ENCODE measurements at regions not wholly inside any gene's neighbourhood (a gene's known extent, or its start where the extent isn't known, plus 50 kb on each side); places are given as distances from the start of the nearest gene placed in this dataset.
A peak's percentile ranks its signal among the peaks of the same experiment; 100 is the strongest.
"Not testable (repeated sequence)": the region's sequence is repeated elsewhere in the genome, so short reads cannot be mapped to it uniquely, and the experiment has no call there.

DNA sequence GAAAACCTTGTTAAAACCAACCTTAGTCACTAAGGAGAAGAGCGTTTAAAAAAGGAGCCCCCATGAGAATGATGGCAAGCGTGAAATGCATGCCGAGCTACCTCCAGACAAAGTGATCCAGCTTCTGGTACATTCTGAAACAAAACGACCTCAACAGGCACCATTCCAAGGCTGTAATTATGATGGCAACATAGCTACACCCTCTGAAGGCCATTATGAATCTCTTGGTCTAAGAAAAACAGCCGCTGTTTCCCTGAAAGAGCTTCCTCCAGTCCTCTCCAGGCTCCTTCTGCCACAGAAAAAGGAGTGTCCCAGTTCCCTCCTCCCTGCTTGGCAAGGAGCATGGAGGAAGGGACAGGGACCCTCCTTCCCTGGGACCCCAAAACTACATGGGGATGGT, 50.0 kb upstream of the ABLIM1 start:
- no peak for DNase-seq (ENCODE audit: low read depth)
- Histone ChIP-seq H3K36me3 (ENCODE audit: control insufficient read depth, insufficient read depth, low read length, severe bottlenecking) (no peaks in the 10 kb centered on the region), H3K9me3 (ENCODE audit: control insufficient read depth, low read length) (no peaks in the 10 kb centered on the region), H3K4me3 (ENCODE audit: low read length) (no peak overlapping the region), H3K9ac (ENCODE audit: low read length) (no peak overlapping the region), H3K27me3 (replicated peaks; ENCODE audit: control insufficient read depth, insufficient read depth, low read length) (no peaks in the 10 kb centered on the region), H3K4me1 (ENCODE audit: control insufficient read depth, insufficient read depth, low read length) (peaks cover 13% of the 10 kb centered on the region)

DNA sequence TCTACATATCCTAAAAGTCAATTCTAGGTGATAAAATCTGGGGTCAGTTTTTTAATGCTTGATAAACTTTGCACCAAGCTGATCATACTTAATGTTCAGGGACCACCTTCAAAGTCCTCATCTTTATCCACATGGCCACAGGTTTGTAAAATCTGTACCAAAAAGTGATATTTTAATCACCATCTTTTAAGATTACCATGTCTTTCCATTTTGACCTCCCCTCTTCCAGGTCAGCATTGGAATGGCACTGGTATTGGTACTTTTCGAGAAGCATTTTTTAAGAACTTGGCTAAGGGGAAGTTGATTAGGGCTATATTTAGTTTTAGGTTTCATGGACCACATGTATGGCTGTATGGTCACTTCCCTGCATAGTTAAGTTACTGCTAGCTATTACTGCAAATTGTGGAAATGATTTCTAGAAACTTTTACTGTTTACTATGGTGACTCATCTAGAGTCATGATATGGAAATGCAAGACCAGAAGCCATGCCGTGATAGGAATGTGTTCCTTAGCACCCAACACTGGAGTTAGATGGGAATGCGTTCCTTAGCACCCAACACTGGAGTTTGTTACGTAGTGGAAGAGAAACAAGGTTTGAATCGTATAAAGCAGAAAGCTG, 50.8 kb upstream of the ABLIM1 start:
- H3K9me3 ChIP-seq (ENCODE audit: control insufficient read depth, low read length) = no peaks in the 10 kb centered on the region

DNA sequence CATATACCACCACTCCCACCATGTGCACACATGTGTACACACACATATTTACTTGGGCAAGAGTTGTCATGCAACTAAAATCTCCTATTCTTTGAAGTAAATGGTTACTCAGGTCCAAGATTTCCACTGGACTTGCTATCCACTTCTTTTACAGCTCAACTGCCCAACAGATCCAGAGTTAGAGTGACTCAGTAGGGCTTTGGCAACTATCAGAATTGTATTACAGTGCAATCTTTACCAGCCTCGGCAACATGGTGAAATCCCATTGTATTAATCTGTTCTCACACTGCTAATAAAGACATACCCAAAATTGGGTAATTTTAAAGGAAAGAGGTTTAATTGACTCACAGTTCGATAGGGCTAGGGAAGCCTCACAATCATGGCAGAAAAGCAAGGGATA, 51.9 kb upstream of the ABLIM1 start:
- peaks cover 30% of the 10 kb centered on the region for H3K4me1 ChIP-seq (ENCODE audit: control insufficient read depth, insufficient read depth, low read length)
- H3K27me3 ChIP-seq (replicated peaks; ENCODE audit: control insufficient read depth, insufficient read depth, low read length) = no peaks in the 10 kb centered on the region
- H3K4me3 ChIP-seq (ENCODE audit: low read length) = no peak overlapping the region
- no peaks in the 10 kb centered on the region for H3K36me3 ChIP-seq (ENCODE audit: control insufficient read depth, insufficient read depth, low read length, severe bottlenecking)
- H3K9ac ChIP-seq (ENCODE audit: low read length) = no peak overlapping the region
- DNase-seq (ENCODE audit: low read depth) = no peak
- H3K9me3 ChIP-seq (ENCODE audit: control insufficient read depth, low read length) = no peaks in the 10 kb centered on the region

More for the DNA sequence above, 50.8 kb upstream of the ABLIM1 start:
- Histone ChIP-seq H3K4me3 (ENCODE audit: low read length) (no peak overlapping the region), H3K4me1 (ENCODE audit: control insufficient read depth, insufficient read depth, low read length) (peaks cover 19% of the 10 kb centered on the region), H3K9ac (ENCODE audit: low read length) (no peak overlapping the region), H3K36me3 (ENCODE audit: control insufficient read depth, insufficient read depth, low read length, severe bottlenecking) (no peaks in the 10 kb centered on the region), H3K27me3 (replicated peaks; ENCODE audit: control insufficient read depth, insufficient read depth, low read length) (no peaks in the 10 kb centered on the region)
- DNase-seq (ENCODE audit: low read depth) = peak; percentile 71

DNA sequence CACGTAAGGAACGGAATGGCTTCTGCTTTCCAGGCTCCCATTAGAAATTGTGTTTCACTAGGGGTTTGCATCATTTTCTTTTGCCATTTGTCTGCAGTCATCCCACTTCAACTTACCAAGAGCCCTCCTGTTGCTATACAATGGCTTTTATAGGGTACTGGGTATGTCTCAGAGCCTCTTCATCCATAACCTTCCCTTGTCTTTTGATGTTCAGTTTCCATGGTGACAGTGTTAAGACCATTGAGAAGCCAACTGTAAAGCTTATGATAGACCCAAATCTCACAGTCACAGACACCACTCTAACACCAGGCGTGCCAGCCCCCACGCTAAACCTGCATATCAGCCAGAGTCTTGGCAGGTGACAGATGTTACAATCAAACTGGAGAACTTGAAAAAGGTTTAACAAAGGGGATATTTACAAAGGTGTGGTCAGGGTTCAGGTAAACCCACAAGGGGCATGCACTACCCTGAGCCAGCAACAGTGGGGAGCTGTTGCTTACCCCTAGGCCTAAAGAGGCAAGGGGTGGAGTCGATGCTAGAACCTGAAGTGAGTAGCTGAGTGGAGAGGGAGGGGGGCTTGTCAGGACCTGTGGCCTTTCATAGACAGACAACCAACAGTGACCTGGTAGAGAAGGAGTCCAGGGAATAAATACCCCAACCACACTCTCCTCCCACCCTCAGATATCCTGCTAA, 53.2 kb upstream of the ABLIM1 start:
- Histone ChIP-seq H3K4me1 (ENCODE audit: control insufficient read depth, insufficient read depth, low read length) (peaks cover 38% of the 10 kb centered on the region), H3K4me3 (ENCODE audit: low read length) (no peak overlapping the region)
- no peak for DNase-seq (ENCODE audit: low read depth)

DNA sequence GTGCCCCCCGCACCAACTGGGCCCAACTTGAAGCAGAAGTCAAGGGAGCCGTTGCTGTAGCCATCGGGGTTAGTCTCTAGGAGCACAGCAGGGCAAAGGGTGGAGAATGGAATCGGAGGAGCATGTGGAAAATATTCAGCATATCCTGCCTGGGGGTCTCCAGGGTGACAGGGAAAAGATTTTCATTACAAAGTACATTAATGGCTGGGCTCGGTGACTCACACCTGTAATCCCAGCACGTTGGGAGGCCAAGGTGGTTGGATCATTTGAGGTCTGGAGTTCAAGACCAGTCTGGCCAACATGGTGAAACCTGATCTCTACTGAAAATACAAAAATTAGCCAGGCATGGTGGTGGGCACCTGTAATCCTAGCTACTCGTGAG, 53.8 kb upstream of the ABLIM1 start:
- DNase-seq (ENCODE audit: low read depth) = no peak
- Histone ChIP-seq H3K36me3 (ENCODE audit: control insufficient read depth, insufficient read depth, low read length, severe bottlenecking) (no peaks in the 10 kb centered on the region), H3K27me3 (replicated peaks; ENCODE audit: control insufficient read depth, insufficient read depth, low read length) (no peaks in the 10 kb centered on the region), H3K4me3 (ENCODE audit: low read length) (no peak overlapping the region), H3K9me3 (ENCODE audit: control insufficient read depth, low read length) (no peaks in the 10 kb centered on the region), H3K4me1 (ENCODE audit: control insufficient read depth, insufficient read depth, low read length) (peaks cover 40% of the 10 kb centered on the region), H3K9ac (ENCODE audit: low read length) (no peak overlapping the region)

More for the DNA sequence above, 53.2 kb upstream of the ABLIM1 start:
- Histone ChIP-seq H3K27me3 (replicated peaks; ENCODE audit: control insufficient read depth, insufficient read depth, low read length) (no peaks in the 10 kb centered on the region), H3K36me3 (ENCODE audit: control insufficient read depth, insufficient read depth, low read length, severe bottlenecking) (no peaks in the 10 kb centered on the region), H3K9me3 (ENCODE audit: control insufficient read depth, low read length) (no peaks in the 10 kb centered on the region), H3K9ac (ENCODE audit: low read length) (no peak overlapping the region)

DNA sequence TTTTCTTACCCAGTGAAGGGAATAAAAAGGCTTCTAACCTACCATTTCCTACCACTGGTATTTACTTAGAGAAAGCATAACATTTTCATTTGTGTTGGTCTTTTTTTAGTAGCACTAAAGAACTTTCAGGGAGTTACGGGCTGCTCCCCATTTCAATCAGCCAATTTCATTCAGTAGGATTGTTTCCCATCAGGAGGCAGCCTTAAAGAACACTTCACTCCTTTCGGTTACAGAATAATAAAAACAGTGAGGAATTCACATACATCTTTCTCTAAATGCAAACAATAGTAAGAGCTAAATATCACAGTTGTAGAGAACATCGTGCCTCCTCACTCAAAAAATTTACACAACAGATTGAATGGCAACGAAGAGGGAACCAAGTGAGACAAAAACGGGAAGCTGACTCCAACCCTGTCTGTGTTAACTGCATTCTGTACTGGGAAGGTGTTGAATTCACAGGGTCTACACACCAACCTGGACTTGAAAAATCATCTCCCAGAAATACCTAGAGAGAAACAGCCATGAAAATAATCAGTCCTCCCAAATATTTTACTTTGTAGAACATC, 55.5 kb upstream of the ABLIM1 start:
- H3K9ac ChIP-seq (ENCODE audit: low read length) = no peak overlapping the region
- no peaks in the 10 kb centered on the region for H3K9me3 ChIP-seq (ENCODE audit: control insufficient read depth, low read length)
- H3K4me1 ChIP-seq (ENCODE audit: control insufficient read depth, insufficient read depth, low read length) = peaks cover 42% of the 10 kb centered on the region
- H3K4me3 ChIP-seq (ENCODE audit: low read length) = no peak overlapping the region
- no peaks in the 10 kb centered on the region for H3K27me3 ChIP-seq (replicated peaks; ENCODE audit: control insufficient read depth, insufficient read depth, low read length)
- no peaks in the 10 kb centered on the region for H3K36me3 ChIP-seq (ENCODE audit: control insufficient read depth, insufficient read depth, low read length, severe bottlenecking)
- no peak for DNase-seq (ENCODE audit: low read depth)

DNA sequence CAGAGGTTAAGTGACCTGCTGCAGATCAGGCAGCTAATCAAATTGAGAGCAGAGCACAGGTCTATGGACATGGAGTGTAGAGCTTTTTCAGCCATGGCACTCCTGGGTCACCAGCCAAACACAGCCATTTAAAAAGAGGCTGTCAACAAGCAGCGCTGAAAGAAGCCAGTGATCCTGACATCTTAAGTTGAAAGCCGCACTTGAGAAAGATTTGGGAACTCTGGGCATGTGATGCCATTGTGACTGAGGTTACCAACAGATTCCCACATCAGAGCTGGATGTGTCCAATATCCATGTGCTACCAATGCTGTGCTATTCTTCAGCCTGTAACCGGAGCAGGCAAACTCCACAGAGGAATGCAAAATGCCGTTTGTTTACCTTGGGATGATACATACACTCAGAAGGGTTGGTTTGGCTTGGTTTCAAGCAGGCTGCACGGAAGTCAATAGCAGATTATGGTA, 56.2 kb upstream of the ABLIM1 start:
- Histone ChIP-seq H3K4me1 (ENCODE audit: control insufficient read depth, insufficient read depth, low read length) (peaks cover 42% of the 10 kb centered on the region), H3K4me3 (ENCODE audit: low read length) (peak overlapping the region; percentile 65), H3K9ac (ENCODE audit: low read length) (no peak overlapping the region), H3K36me3 (ENCODE audit: control insufficient read depth, insufficient read depth, low read length, severe bottlenecking) (no peaks in the 10 kb centered on the region), H3K27me3 (replicated peaks; ENCODE audit: control insufficient read depth, insufficient read depth, low read length) (no peaks in the 10 kb centered on the region), H3K9me3 (ENCODE audit: control insufficient read depth, low read length) (no peaks in the 10 kb centered on the region)
- DNase-seq (ENCODE audit: low read depth) = peak; percentile 92

DNA sequence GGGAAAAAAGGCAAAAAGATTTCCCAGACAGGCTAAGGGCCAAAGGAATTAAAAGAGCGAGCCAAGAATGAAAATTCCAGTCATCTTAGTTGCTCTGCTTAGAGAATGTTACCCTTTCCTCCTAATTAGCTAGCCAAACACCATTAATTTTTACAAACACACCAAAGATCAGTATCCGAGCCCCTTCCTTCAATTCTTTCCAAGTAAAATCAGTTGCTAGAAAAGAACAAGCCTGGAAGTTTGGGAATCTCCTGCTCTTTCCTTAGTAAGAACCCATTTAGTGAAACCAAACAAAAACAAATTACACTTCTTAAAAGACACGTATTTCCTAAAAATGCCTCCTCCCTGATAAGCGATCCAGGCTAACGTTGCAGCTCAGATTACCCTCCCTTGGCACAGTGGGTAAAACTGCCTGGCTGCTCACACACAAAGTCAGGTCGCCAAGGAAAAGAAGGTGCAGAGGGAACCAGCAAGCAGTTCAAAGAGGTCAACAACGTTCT, 57.1 kb upstream of the ABLIM1 start:
- DNase-seq (ENCODE audit: low read depth) = peak; percentile 80
- Histone ChIP-seq H3K4me1 (ENCODE audit: control insufficient read depth, insufficient read depth, low read length) (peaks cover 37% of the 10 kb centered on the region), H3K9me3 (ENCODE audit: control insufficient read depth, low read length) (no peaks in the 10 kb centered on the region), H3K27me3 (replicated peaks; ENCODE audit: control insufficient read depth, insufficient read depth, low read length) (no peaks in the 10 kb centered on the region), H3K4me3 (ENCODE audit: low read length) (peak overlapping the region; percentile 65), H3K9ac (ENCODE audit: low read length) (peak overlapping the region; percentile 68), H3K36me3 (ENCODE audit: control insufficient read depth, insufficient read depth, low read length, severe bottlenecking) (no peaks in the 10 kb centered on the region)

DNA sequence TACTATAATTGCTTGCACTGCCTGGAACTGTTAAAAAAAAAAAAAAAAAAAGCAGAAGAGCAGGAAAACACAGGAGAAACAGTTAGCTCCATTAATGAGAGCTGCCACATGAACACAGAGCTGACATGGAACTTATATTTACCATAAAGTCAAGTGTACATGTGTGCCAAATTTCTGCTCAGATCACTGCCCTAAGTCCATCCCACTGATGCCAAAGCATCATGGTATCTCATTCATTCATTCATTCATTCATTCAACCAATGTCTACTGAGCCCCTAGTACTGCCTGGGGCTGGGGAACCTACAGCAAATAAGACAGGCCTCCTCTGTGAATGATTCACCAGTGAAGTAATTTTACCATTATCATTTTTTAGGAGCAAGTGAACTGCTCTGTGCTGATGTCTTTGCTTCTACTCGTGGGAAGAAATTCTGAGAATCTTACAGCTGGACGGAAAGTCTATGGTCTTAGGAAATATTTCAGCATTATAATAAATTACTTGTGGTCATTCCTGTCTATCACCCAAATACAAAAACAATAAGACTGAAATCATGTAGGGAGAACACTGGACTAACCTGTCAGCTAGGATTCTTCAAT, 58.8 kb upstream of the ABLIM1 start:
- no peak overlapping the region for H3K4me3 ChIP-seq (ENCODE audit: low read length)
- no peaks in the 10 kb centered on the region for H3K9me3 ChIP-seq (ENCODE audit: control insufficient read depth, low read length)
- H3K4me1 ChIP-seq (ENCODE audit: control insufficient read depth, insufficient read depth, low read length) = peaks cover 34% of the 10 kb centered on the region
- H3K36me3 ChIP-seq (ENCODE audit: control insufficient read depth, insufficient read depth, low read length, severe bottlenecking) = no peaks in the 10 kb centered on the region
- H3K27me3 ChIP-seq (replicated peaks; ENCODE audit: control insufficient read depth, insufficient read depth, low read length) = no peaks in the 10 kb centered on the region
- no peak for DNase-seq (ENCODE audit: low read depth)
- H3K9ac ChIP-seq (ENCODE audit: low read length) = no peak overlapping the region

DNA sequence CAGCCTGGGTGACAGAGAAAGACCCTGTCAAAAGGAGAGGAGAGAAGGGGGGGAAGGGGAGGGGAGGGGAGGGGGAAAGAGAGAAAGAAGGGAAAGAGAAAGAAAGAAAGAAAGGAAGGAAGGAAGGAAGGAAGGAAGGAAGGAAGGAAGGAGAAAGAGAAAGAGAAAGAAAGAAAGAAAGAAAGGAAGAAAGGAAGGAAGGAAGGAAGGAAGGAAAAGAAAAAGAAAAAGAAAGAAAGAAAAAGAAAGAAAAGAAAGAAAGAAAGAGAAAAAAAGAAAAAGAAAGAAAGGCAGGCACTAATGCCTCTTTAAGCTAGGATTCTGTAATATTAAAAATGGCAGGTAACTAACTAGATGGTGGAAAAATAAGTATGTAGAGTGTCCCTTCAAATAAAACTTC, 59.8 kb upstream of the ABLIM1 start:
- DNase-seq (ENCODE audit: low read depth); H3K4me3 ChIP-seq (ENCODE audit: low read length); H3K27me3 ChIP-seq (replicated peaks; ENCODE audit: control insufficient read depth, insufficient read depth, low read length); H3K9me3 ChIP-seq (ENCODE audit: control insufficient read depth, low read length); H3K36me3 ChIP-seq (ENCODE audit: control insufficient read depth, insufficient read depth, low read length, severe bottlenecking); H3K9ac ChIP-seq (ENCODE audit: low read length): not testable (repeated sequence)
- peaks cover 34% of the 10 kb centered on the region for H3K4me1 ChIP-seq (ENCODE audit: control insufficient read depth, insufficient read depth, low read length)

DNA sequence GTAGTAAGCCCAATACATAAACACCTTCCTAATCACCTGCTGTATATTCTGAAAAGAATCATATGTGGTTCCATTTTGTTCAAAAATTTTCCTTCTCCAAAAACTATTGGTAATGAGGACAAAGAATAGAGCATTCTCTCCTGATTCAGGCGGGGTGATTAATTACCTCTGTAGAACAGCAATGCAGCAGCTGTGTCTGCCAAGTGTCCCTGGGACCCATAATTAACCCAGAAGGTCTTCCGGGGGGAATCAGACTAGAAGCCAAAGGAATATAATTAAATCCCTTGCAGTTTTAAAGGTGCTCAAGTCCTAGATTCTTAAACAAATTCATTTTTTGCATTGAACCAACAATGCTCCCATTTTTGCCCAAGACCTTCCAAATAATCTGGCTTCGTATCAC, 60.3 kb upstream of the ABLIM1 start:
- no peak overlapping the region for H3K9ac ChIP-seq (ENCODE audit: low read length)
- H3K27me3 ChIP-seq (replicated peaks; ENCODE audit: control insufficient read depth, insufficient read depth, low read length) = no peaks in the 10 kb centered on the region
- no peak for DNase-seq (ENCODE audit: low read depth)
- H3K36me3 ChIP-seq (ENCODE audit: control insufficient read depth, insufficient read depth, low read length, severe bottlenecking) = no peaks in the 10 kb centered on the region
- H3K9me3 ChIP-seq (ENCODE audit: control insufficient read depth, low read length) = no peaks in the 10 kb centered on the region
- H3K4me1 ChIP-seq (ENCODE audit: control insufficient read depth, insufficient read depth, low read length) = peaks cover 33% of the 10 kb centered on the region
- no peak overlapping the region for H3K4me3 ChIP-seq (ENCODE audit: low read length)

Data from adipocyte (in vitro differentiated cells).